GM23248 (cell line): ENCODE measurements at regions not wholly inside any gene's neighbourhood (a gene's known extent, or its start where the extent isn't known, plus 50 kb on each side); places are given as distances from the start of the nearest gene placed in this dataset.

Source experiments
- DNase-seq: peaks from one replicate; pipeline ENCODE4 v3.0.0-alpha.2; 2015
- H2AFZ ChIP-seq: fragments of 200-600 bp; sonication (generic); 2 replicates; pipeline ENCODE4 v1.6.1; 2016; ENCODE audit warnings: antibody characterized with exemption
- H3F3A ChIP-seq: fragments of 200-600 bp; sonication (generic); 2 replicates; pipeline ENCODE4 v1.6.1; 2016; ENCODE audit warnings: mild to moderate bottlenecking, antibody characterized with exemption, mixed run types; ENCODE audit not compliant: insufficient read depth
- H3K27ac ChIP-seq: fragments of 200-600 bp; sonication (generic); 2 replicates; pipeline ENCODE4 v1.5.1; 2016; ENCODE audit warnings: mild to moderate bottlenecking
- H3K27me3 ChIP-seq: fragments of 200-600 bp; sonication (generic); replicated peaks from 2 replicates; pipeline ENCODE4 v1.6.1; 2016; ENCODE audit warnings: mild to moderate bottlenecking; ENCODE audit not compliant: insufficient read depth
- H3K36me3 ChIP-seq: fragments of 200-600 bp; sonication (generic); 2 replicates; pipeline ENCODE4 v1.6.1; 2016; ENCODE audit warnings: low read depth, mild to moderate bottlenecking
- H3K4me1 ChIP-seq: fragments of 200-600 bp; sonication (generic); 2 replicates; pipeline ENCODE4 v1.6.1; 2016; ENCODE audit warnings: mild to moderate bottlenecking; ENCODE audit not compliant: insufficient read depth
- H3K4me2 ChIP-seq: fragments of 200-600 bp; sonication (generic); one replicate; pipeline ENCODE4 v1.6.1; 2016; ENCODE audit warnings: mild to moderate bottlenecking; ENCODE audit not compliant: unreplicated experiment
- H3K4me3 ChIP-seq: fragments of 200-600 bp; sonication (generic); 2 replicates; pipeline ENCODE4 v1.5.1; 2016; ENCODE audit warnings: mild to moderate bottlenecking
- H3K79me2 ChIP-seq: fragments of 200-600 bp; sonication (generic); 2 replicates; pipeline ENCODE4 v1.6.1; 2016; ENCODE audit warnings: mild to moderate bottlenecking; ENCODE audit not compliant: insufficient read depth
- H3K9ac ChIP-seq: fragments of 200-600 bp; sonication (generic); 2 replicates; pipeline ENCODE4 v1.6.1; 2016; ENCODE audit warnings: mild to moderate bottlenecking
- H3K9me2 ChIP-seq: fragments of 200-600 bp; sonication (generic); 2 replicates; pipeline ENCODE4 v1.6.1; 2016; ENCODE audit warnings: mixed run types, mild to moderate bottlenecking, moderate library complexity; ENCODE audit not compliant: insufficient read depth
- H3K9me3 ChIP-seq: fragments of 200-600 bp; sonication (generic); one replicate; pipeline ENCODE4 v1.6.1; 2017; ENCODE audit warnings: low read depth
- H4K20me1 ChIP-seq: fragments of 200-600 bp; sonication (generic); 2 replicates; pipeline ENCODE4 v1.6.0; 2016; ENCODE audit not compliant: insufficient read depth
- EZH2 ChIP-seq: fragments of 200-600 bp; sonication (generic); IDR thresholded peaks from 2 replicates; pipeline ENCODE4 v1.6.1; 2018; ENCODE audit warnings: antibody characterized with exemption, mild to moderate bottlenecking; ENCODE audit not compliant: insufficient read depth, poor library complexity, severe bottlenecking
- EZH2phosphoT487 ChIP-seq: fragments of 200-600 bp; sonication (generic); IDR thresholded peaks from 2 replicates; pipeline ENCODE4 v1.6.1; 2018; ENCODE audit warnings: antibody characterized with exemption, moderate library complexity, mild to moderate bottlenecking, low read depth; ENCODE audit not compliant: insufficient read depth
- WGBS, 2 experiments: methylation state at CpG; one replicate each; pipeline ENCODE4 v1.1.6; 2015 to 2017; ENCODE audit warnings: low lambda C conversion rate in 2 of 2, low coverage in 1 of 2; ENCODE audit errors: missing lambda C conversion rate in 2 of 2; 5-methylcytosine and 5-hydroxymethylcytosine counted together
- in situ Hi-C: fragments of 300-500 bp; cut with MboI; formaldehyde crosslinking; loops from 2 replicates; pipeline ENCODE4 v1.15.0; 2020

GRCh38 chr10:121082984-121083383, 231.8 kb downstream of the WDR11 start:
- 69 to 70% methylated on average over 3 of the region's 3 CpGs for WGBS, 2 experiments
- Histone ChIP-seq H3K79me2 (no peaks in the 10 kb centered on the region), H3F3A (no peaks in the 10 kb centered on the region), H2AFZ (no peak overlapping the region), H3K4me3 (no peak overlapping the region), H3K27me3 (no peaks in the 10 kb centered on the region), H3K9me3 (no peaks in the 10 kb centered on the region), H3K36me3 (no peaks in the 10 kb centered on the region), H4K20me1 (no peaks in the 10 kb centered on the region), H3K4me1 (no peaks in the 10 kb centered on the region), H3K9me2 (no peaks in the 10 kb centered on the region), H3K27ac (no peak overlapping the region), H3K9ac (no peak overlapping the region), H3K4me2 (no peak overlapping the region)
- TF ChIP-seq EZH2, result no peak
- no peak for TF ChIP-seq EZH2phosphoT487
- in situ Hi-C loops, result no loop called here
- no peak for DNase-seq

DNA sequence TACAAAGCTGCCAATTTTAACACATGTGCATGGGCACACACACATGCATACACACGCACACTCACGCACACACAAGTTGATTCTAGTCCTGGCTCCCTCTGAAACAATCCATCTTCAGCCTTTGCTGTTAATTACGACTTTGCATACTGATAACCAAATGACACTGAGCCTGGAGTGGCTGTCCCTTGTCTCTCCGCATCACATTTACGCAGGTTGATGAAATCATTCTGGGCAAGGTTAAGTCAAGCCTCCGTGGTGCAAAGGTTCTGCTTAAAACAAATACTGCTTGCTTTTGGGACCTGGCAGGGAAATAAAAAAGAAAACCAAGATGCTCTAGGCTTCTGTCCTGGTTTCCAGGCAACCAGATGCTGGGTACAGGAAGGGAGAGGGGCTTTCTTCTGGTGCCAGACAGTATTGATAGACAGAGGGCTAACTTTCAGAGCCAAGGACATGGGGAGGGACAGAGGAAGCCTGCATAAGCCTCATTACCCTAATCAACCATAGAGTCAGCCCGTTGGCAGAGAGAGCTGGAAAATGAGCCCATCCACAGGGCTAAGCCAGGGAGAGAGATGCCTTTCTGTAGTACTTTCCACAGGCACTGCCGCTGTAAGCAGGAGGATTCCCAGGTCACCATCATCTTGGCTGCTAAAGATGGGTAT, 233.0 kb downstream of the WDR11 start:
- TF ChIP-seq EZH2, result no peak
- no peak for TF ChIP-seq EZH2phosphoT487
- Histone ChIP-seq H4K20me1 (no peaks in the 10 kb centered on the region), H3K79me2 (no peaks in the 10 kb centered on the region), H3K36me3 (no peaks in the 10 kb centered on the region), H3K27ac (no peak overlapping the region), H3F3A (no peaks in the 10 kb centered on the region), H3K9me2 (no peaks in the 10 kb centered on the region), H2AFZ (no peak overlapping the region), H3K4me2 (no peak overlapping the region), H3K4me1 (no peaks in the 10 kb centered on the region), H3K9me3 (no peaks in the 10 kb centered on the region), H3K27me3 (no peaks in the 10 kb centered on the region), H3K4me3 (no peak overlapping the region), H3K9ac (no peak overlapping the region)
- WGBS, 2 experiments, result 42 to 44% methylated on average over 8 of the region's 8 CpGs
- in situ Hi-C loops, result no loop called here
- DNase-seq, result no peak

DNA sequence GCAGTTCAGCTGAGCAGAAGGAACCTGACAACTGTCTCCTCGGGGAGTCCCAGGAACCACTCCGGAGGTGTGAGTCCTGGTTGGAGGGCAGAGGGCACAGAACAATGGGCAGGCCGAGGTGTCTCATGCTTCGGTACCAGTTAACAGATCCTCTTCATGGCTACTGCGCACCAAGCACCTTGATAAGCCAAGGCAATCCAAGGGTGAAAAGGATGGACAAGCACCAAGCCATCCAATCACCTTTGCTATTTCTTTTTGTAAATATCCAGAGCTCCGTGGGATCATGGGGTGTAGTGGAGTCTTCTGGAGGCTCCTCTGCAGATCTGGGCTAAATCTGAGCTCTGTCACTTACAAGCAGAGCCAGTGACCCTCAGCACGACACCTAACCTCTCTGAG, 233.5 kb downstream of the WDR11 start:
- Histone ChIP-seq H3K9me3 (no peaks in the 10 kb centered on the region), H3K9ac (no peak overlapping the region), H3K36me3 (no peaks in the 10 kb centered on the region), H2AFZ (no peak overlapping the region), H3K27ac (no peak overlapping the region), H3K79me2 (no peaks in the 10 kb centered on the region), H3K4me3 (no peak overlapping the region), H4K20me1 (no peaks in the 10 kb centered on the region), H3K27me3 (no peaks in the 10 kb centered on the region), H3K4me2 (no peak overlapping the region), H3K9me2 (no peaks in the 10 kb centered on the region), H3F3A (no peaks in the 10 kb centered on the region), H3K4me1 (no peaks in the 10 kb centered on the region)
- in situ Hi-C loops, result no loop called here
- DNase-seq, result no peak
- 35% methylated on average over 7 of the region's 7 CpGs for WGBS, 2 experiments
- TF ChIP-seq EZH2 (no peak), EZH2phosphoT487 (no peak)

DNA sequence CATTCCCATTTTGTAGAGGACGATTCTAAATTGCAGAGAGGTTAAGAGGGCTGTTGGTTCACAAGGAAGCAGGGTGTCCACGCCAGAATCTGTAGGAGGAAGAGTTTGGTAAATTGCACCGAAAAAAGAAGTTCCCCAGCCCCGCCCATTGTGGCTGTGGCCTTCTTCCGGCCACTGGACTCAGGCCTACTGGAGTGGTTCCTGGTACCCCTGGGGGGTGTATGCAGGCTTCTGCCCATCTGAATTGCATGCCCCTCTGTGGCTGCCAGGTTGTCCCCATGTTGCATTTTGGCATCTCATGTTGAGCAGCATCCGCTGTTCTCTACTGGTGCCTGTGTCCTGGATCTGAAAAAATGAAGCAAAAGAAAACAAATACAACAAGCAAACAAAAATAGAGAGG, 234.2 kb downstream of the WDR11 start:
- no peaks in the 10 kb centered on the region for H3K36me3 ChIP-seq
- H3K27ac ChIP-seq, result no peak overlapping the region
- no peaks in the 10 kb centered on the region for H3K4me1 ChIP-seq
- no peak overlapping the region for H3K9ac ChIP-seq
- no peaks in the 10 kb centered on the region for H3K9me2 ChIP-seq
- no peak overlapping the region for H2AFZ ChIP-seq
- no peaks in the 10 kb centered on the region for H3F3A ChIP-seq
- H3K79me2 ChIP-seq, result no peaks in the 10 kb centered on the region
- in situ Hi-C loops, result no loop called here
- no peaks in the 10 kb centered on the region for H4K20me1 ChIP-seq
- DNase-seq, result no peak
- H3K4me2 ChIP-seq, result no peak overlapping the region
- 25 to 32% methylated on average over 6 of the region's 6 CpGs for WGBS, 2 experiments
- TF ChIP-seq EZH2 (no peak), EZH2phosphoT487 (no peak)
- H3K27me3 ChIP-seq, result no peaks in the 10 kb centered on the region
- no peak overlapping the region for H3K4me3 ChIP-seq
- H3K9me3 ChIP-seq, result no peaks in the 10 kb centered on the region

DNA sequence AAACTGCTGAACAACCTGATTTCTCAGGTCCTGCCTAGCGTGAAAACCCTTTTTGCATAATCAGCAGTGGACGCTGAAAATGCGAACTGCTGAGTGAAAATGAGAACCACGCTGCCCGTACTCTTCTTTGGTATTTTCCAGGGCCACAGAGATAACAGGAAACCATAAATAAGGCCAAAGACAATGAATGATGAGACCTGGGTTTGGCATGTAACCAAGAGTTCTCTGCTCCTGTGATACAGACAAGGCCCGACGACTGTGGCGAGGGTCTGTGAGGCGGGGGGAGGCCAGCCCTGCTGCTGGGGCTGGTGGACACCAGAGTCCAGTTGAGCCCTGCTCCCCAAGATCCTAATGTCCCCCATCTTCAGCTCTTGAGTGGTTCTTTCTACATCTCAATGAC, 236.0 kb downstream of the WDR11 start:
- 75 to 76% methylated on average over 9 of the region's 9 CpGs for WGBS, 2 experiments
- H3K9ac ChIP-seq, result no peak overlapping the region
- in situ Hi-C loops, result no loop called here
- H3K27ac ChIP-seq, result no peak overlapping the region
- H3K9me2 ChIP-seq, result no peaks in the 10 kb centered on the region
- no peaks in the 10 kb centered on the region for H3K9me3 ChIP-seq
- H3K27me3 ChIP-seq, result no peaks in the 10 kb centered on the region
- no peak for DNase-seq
- no peak overlapping the region for H3K4me3 ChIP-seq
- no peaks in the 10 kb centered on the region for H3K79me2 ChIP-seq
- no peak overlapping the region for H3K4me2 ChIP-seq
- no peaks in the 10 kb centered on the region for H3K36me3 ChIP-seq
- H4K20me1 ChIP-seq, result no peaks in the 10 kb centered on the region
- no peaks in the 10 kb centered on the region for H3F3A ChIP-seq
- TF ChIP-seq EZH2phosphoT487, result no peak
- TF ChIP-seq EZH2, result no peak
- no peaks in the 10 kb centered on the region for H3K4me1 ChIP-seq
- no peak overlapping the region for H2AFZ ChIP-seq
